ENCODE measurements at regions not wholly inside any gene's neighbourhood (a gene's known extent, or its start where the extent isn't known, plus 50 kb on each side); places are given as distances from the start of the nearest gene placed in this dataset.

DNA sequence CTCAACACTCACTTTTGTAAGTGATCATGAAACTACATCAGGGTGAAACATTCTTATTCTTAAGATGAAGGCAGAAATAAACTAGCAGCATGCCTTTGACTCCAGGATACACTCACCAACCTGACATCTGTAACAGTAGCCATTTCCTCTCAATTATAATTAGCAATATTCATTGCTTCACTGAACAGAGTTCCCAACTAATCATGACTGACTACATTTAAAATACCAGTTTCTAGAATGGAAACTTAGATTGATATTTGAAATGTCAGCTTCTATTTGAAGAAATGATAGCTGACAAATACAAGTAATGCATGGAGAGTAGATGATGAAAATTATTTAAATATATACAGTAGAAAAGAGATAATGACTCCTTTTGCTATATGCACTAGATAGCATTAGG, 1023.8 kb downstream of the MRPL39 start:
- no peaks in the 10 kb centered on the region for H3K9me1 ChIP-seq (replicated peaks; ENCODE audit: control insufficient read depth, extremely low read depth, insufficient read depth, low read length)
- CTCF ChIA-PET = no interaction called here
- DNase-seq (ENCODE audit: low read depth, low spot score) = no peak
- H3K4me3 ChIP-seq (replicated peaks in 1 of 3; ENCODE audit: insufficient read depth in 1 of 3, low read depth in 1 of 3, low read length in 3 of 3) = no peak overlapping the region
- FAIRE-seq = no peak
- H3K9ac ChIP-seq (replicated peaks; ENCODE audit: extremely low read depth, insufficient read depth, low read length) = no peak overlapping the region
- no TSS peak for BruUV-seq (replicated peaks)
- H3K27ac ChIP-seq (ENCODE audit: insufficient read depth, low read depth, low read length) = no peak overlapping the region
- dilution Hi-C loops (cut with MboI; ENCODE audit: extremely low pct_ligation_motif_present, low sequenced_read_pairs) = no loop called here
- H3K4me1 ChIP-seq (ENCODE audit: control insufficient read depth, extremely low read depth, insufficient read depth, low read length) = no peaks in the 10 kb centered on the region
- H3K79me2 ChIP-seq (ENCODE audit: control insufficient read depth, insufficient read depth, low read length) = no peaks in the 10 kb centered on the region
- TF ChIP-seq JUN (IDR thresholded peaks at IDR 0.05; ENCODE audit: borderline replicate concordance, insufficient read depth, insufficient read length, low read depth) (no peak), MYC (IDR thresholded peaks at IDR 0.05; ENCODE audit: low read depth, low read length) (no peak)
- TF ChIP-seq, protein P1, sequence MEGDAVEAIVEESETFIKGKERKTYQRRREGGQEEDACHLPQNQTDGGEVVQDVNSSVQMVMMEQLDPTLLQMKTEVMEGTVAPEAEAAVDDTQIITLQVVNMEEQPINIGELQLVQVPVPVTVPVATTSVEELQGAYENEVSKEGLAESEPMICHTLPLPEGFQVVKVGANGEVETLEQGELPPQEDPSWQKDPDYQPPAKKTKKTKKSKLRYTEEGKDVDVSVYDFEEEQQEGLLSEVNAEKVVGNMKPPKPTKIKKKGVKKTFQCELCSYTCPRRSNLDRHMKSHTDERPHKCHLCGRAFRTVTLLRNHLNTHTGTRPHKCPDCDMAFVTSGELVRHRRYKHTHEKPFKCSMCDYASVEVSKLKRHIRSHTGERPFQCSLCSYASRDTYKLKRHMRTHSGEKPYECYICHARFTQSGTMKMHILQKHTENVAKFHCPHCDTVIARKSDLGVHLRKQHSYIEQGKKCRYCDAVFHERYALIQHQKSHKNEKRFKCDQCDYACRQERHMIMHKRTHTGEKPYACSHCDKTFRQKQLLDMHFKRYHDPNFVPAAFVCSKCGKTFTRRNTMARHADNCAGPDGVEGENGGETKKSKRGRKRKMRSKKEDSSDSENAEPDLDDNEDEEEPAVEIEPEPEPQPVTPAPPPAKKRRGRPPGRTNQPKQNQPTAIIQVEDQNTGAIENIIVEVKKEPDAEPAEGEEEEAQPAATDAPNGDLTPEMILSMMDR (IDR thresholded peaks at IDR 0.05; ENCODE audit: extremely low read depth in 1 of 2, insufficient read depth in 1 of 2, low read depth in 1 of 2, low read length in 2 of 2) = no peak
- H4K20me1 ChIP-seq (replicated peaks; ENCODE audit: control insufficient read depth, extremely low read depth, insufficient read depth, low read length) = no peaks in the 10 kb centered on the region
- no peaks in the 10 kb centered on the region for H3K27me3 ChIP-seq (ENCODE audit: control insufficient read depth in 2 of 2, insufficient read depth in 2 of 2, low read length in 2 of 2)
- H3K4me2 ChIP-seq (ENCODE audit: insufficient read depth, low read length) = no peak overlapping the region
- H3K9me3 ChIP-seq (replicated peaks; ENCODE audit: control insufficient read depth, insufficient read depth, low read length) = peaks cover 2% of the 10 kb centered on the region
- intact Hi-C loops (cut with micrococcal nuclease) = no loop called here
- POLR2A ChIA-PET = no interaction called here
- H2AFZ ChIP-seq (ENCODE audit: low read depth, low read length) = no peak overlapping the region
- H3K36me3 ChIP-seq (ENCODE audit: control insufficient read depth in 2 of 2, extremely low read depth in 1 of 2, insufficient read depth in 2 of 2, low read length in 2 of 2) = no peaks in the 10 kb centered on the region

DNA sequence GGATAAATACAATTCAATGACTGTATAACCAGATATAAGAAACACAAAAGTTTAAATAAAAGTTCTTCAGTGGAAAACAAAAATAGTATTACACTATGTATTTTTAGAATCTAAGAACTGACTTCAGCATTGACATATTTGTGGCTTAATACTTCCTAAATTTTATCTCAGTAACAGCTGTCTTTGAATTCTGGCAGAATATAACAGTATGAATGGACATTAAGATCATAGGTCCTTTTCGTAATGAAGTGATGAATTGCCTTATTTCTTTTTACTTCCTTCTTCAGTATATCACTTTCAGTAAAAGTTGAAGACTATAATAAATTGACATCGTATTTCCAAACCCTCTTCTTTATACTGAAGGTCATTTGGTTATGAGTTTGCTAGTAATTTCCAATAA, 1030.0 kb downstream of the MRPL39 start:
- FAIRE-seq = no peak
- H3K4me3 ChIP-seq (replicated peaks in 1 of 3; ENCODE audit: insufficient read depth in 1 of 3, low read depth in 1 of 3, low read length in 3 of 3) = no peak overlapping the region
- H3K9me1 ChIP-seq (replicated peaks; ENCODE audit: control insufficient read depth, extremely low read depth, insufficient read depth, low read length) = no peaks in the 10 kb centered on the region
- BruUV-seq (replicated peaks) = no TSS peak
- H2AFZ ChIP-seq (ENCODE audit: low read depth, low read length) = no peak overlapping the region
- no peaks in the 10 kb centered on the region for H3K36me3 ChIP-seq (ENCODE audit: control insufficient read depth in 2 of 2, extremely low read depth in 1 of 2, insufficient read depth in 2 of 2, low read length in 2 of 2)
- no peak overlapping the region for H3K27ac ChIP-seq (ENCODE audit: insufficient read depth, low read depth, low read length)
- no peak overlapping the region for H3K9ac ChIP-seq (replicated peaks; ENCODE audit: extremely low read depth, insufficient read depth, low read length)
- POLR2A ChIA-PET = no interaction called here
- H3K4me2 ChIP-seq (ENCODE audit: insufficient read depth, low read length) = no peak overlapping the region
- H4K20me1 ChIP-seq (replicated peaks; ENCODE audit: control insufficient read depth, extremely low read depth, insufficient read depth, low read length) = no peaks in the 10 kb centered on the region
- H3K9me3 ChIP-seq (replicated peaks; ENCODE audit: control insufficient read depth, insufficient read depth, low read length) = no peaks in the 10 kb centered on the region
- no peaks in the 10 kb centered on the region for H3K27me3 ChIP-seq (ENCODE audit: control insufficient read depth in 2 of 2, insufficient read depth in 2 of 2, low read length in 2 of 2)
- H3K79me2 ChIP-seq (ENCODE audit: control insufficient read depth, insufficient read depth, low read length) = no peaks in the 10 kb centered on the region
- CTCF ChIA-PET = no interaction called here
- intact Hi-C loops (cut with micrococcal nuclease) (no loop called here), dilution Hi-C loops (cut with MboI; ENCODE audit: extremely low pct_ligation_motif_present, low sequenced_read_pairs) (no loop called here)
- TF ChIP-seq JUN (IDR thresholded peaks at IDR 0.05; ENCODE audit: borderline replicate concordance, insufficient read depth, insufficient read length, low read depth) (no peak), EZH2 (IDR thresholded peaks at IDR 0.05; ENCODE audit: borderline replicate concordance, low read depth, low read length, severe bottlenecking) (no peak), POLR2A (IDR thresholded peaks at IDR 0.05; ENCODE audit: low read depth, low read length) (no peak), MYC (IDR thresholded peaks at IDR 0.05; ENCODE audit: low read depth, low read length) (no peak), POLR2AphosphoS5 (IDR thresholded peaks at IDR 0.05; ENCODE audit: insufficient read depth, low read depth, low read length) (no peak), FOS (IDR thresholded peaks at IDR 0.05; ENCODE audit: borderline replicate concordance, insufficient read depth, low read length) (no peak), GATA2 (IDR thresholded peaks at IDR 0.05; ENCODE audit: insufficient read depth, insufficient read length, low read depth, low read length) (no peak)
- TF ChIP-seq, protein P1 (IDR thresholded peaks at IDR 0.05; ENCODE audit: extremely low read depth in 1 of 2, insufficient read depth in 1 of 2, low read depth in 1 of 2, low read length in 2 of 2) = no peak
- TF ChIP-seq, protein P2, sequence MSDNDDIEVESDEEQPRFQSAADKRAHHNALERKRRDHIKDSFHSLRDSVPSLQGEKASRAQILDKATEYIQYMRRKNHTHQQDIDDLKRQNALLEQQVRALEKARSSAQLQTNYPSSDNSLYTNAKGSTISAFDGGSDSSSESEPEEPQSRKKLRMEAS (IDR thresholded peaks at IDR 0.05; ENCODE audit: insufficient read depth, insufficient read length) = no peak
- H3K4me1 ChIP-seq (ENCODE audit: control insufficient read depth, extremely low read depth, insufficient read depth, low read length) = no peaks in the 10 kb centered on the region
- DNase-seq (ENCODE audit: low read depth, low spot score) = no peak

Data from endothelial cell of umbilical vein (primary cell).